Endothelial cell of umbilical vein (primary cell): ENCODE measurements at regions not wholly inside any gene's neighbourhood (a gene's known extent, or its start where the extent isn't known, plus 50 kb on each side); places are given as distances from the start of the nearest gene placed in this dataset.

ENCODE experiments used
- EZH2 ChIP-seq: IDR thresholded peaks from 2 replicates; pipeline ENCODE4 v1.6.1; 2012; ENCODE audit warnings: borderline replicate concordance, low read depth, mild to moderate bottlenecking, moderate library complexity, low read length, inconsistent platforms; ENCODE audit not compliant: severe bottlenecking
- GATA2 ChIP-seq: IDR thresholded peaks from 2 replicates; pipeline ENCODE4 v1.7.0; 2011; ENCODE audit warnings: low read depth, mild to moderate bottlenecking, moderate library complexity, mixed read lengths, low read length; ENCODE audit not compliant: insufficient read length, insufficient read depth
- JUN ChIP-seq: IDR thresholded peaks from 2 replicates; pipeline ENCODE4 v1.6.1; 2011; ENCODE audit warnings: borderline replicate concordance, low read depth; ENCODE audit not compliant: insufficient read length, insufficient read depth
- MYC ChIP-seq: IDR thresholded peaks from one replicate; pipeline ENCODE4 v1.6.1; 2011; ENCODE audit warnings: mild to moderate bottlenecking, low read depth, low read length
- POLR2A ChIP-seq: IDR thresholded peaks from 2 replicates; pipeline ENCODE4 v1.6.1; 2012; ENCODE audit warnings: low read depth, mild to moderate bottlenecking, control low read depth, low read length
- POLR2AphosphoS5 ChIP-seq: IDR thresholded peaks from 2 replicates; pipeline ENCODE4 v1.6.1; 2012; ENCODE audit warnings: low read depth, mild to moderate bottlenecking, control low read depth, low read length, moderate library complexity; ENCODE audit not compliant: insufficient read depth
- TF ChIP-seq, protein P1 (sequence below), 2 donors: IDR thresholded peaks; 1 replicate in 1 of 2; 2 replicates in 1 of 2; pipeline ENCODE4 v1.5.1; 2011; ENCODE audit warnings: low read length in 2 of 2, mild to moderate bottlenecking in 2 of 2, moderate library complexity in 2 of 2, control low read depth in 1 of 2, inconsistent platforms in 1 of 2, low read depth in 1 of 2; ENCODE audit not compliant: insufficient read depth in 1 of 2; ENCODE audit errors: extremely low read depth in 1 of 2
- TF ChIP-seq, protein P2 (sequence below): IDR thresholded peaks from 2 replicates; pipeline ENCODE4 v1.6.1; 2011; ENCODE audit not compliant: insufficient read depth, insufficient read length

DNA sequence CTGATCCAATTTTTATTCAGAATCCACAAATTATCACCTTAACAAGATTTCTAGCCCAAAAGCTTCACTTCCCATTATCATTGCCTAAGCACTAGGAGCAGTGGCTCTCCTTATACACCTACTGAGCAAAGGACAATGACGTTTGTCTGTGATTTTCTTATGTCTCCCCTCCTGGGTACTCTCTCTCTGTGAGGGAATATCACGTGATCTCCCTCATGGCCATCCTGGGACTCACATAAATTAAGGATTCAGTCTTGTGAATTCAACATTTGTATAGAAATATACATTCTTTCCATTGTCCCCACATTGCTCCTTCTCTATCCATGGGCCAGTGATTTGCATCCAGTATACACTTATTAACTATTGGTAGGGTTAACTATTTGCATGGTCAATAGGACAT, 476.5 kb downstream of the PLK2 start:
- TF ChIP-seq, protein P1, sequence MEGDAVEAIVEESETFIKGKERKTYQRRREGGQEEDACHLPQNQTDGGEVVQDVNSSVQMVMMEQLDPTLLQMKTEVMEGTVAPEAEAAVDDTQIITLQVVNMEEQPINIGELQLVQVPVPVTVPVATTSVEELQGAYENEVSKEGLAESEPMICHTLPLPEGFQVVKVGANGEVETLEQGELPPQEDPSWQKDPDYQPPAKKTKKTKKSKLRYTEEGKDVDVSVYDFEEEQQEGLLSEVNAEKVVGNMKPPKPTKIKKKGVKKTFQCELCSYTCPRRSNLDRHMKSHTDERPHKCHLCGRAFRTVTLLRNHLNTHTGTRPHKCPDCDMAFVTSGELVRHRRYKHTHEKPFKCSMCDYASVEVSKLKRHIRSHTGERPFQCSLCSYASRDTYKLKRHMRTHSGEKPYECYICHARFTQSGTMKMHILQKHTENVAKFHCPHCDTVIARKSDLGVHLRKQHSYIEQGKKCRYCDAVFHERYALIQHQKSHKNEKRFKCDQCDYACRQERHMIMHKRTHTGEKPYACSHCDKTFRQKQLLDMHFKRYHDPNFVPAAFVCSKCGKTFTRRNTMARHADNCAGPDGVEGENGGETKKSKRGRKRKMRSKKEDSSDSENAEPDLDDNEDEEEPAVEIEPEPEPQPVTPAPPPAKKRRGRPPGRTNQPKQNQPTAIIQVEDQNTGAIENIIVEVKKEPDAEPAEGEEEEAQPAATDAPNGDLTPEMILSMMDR (IDR thresholded peaks at IDR 0.05; ENCODE audit: extremely low read depth in 1 of 2, insufficient read depth in 1 of 2, low read depth in 1 of 2, low read length in 2 of 2): no peak
- TF ChIP-seq POLR2AphosphoS5 (no peak), MYC (no peak), GATA2 (no peak), EZH2 (no peak), POLR2A (no peak), JUN (no peak)
- TF ChIP-seq, protein P2, sequence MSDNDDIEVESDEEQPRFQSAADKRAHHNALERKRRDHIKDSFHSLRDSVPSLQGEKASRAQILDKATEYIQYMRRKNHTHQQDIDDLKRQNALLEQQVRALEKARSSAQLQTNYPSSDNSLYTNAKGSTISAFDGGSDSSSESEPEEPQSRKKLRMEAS: no peak
